ENCODE measurements at regions not wholly inside any gene's neighbourhood (a gene's known extent, or its start where the extent isn't known, plus 50 kb on each side); places are given as distances from the start of the nearest gene placed in this dataset.

DNA sequence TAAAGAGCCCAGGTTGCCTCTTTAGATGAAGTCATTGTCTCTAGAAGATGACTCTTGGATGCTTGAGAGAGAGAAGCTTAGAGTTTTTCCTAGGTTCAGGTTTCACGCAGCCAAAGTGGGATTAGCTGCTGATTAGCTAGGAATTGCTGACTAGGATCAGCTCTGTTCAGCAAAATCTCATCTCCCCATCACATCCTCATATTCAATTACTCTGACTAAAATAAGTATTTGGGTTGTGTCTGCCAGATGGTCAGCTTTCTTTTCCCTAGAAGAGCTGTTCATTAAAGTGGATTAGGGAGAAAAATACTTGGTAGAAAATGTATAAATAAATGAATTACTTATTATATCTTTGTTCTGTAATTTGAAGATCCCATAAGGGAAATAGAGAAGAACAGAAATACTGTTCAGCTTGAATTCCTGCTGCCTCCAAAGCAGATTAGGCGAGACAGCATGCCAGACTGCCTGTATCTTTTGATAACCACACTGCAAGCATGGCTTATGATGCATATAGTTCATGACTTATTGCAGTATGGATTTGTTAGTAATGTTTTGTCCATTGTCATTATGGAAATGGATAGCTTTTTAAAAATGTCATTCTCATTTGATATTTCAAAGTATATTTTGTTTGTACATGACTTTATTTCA lies 184.8 kb upstream of the CD180 start:
- no peak for DNase-seq
- H3K27ac ChIP-seq, result no peak overlapping the region
- no peak for TF ChIP-seq POLR2A (IDR thresholded peaks at IDR 0.05)
- TF ChIP-seq, protein P1, sequence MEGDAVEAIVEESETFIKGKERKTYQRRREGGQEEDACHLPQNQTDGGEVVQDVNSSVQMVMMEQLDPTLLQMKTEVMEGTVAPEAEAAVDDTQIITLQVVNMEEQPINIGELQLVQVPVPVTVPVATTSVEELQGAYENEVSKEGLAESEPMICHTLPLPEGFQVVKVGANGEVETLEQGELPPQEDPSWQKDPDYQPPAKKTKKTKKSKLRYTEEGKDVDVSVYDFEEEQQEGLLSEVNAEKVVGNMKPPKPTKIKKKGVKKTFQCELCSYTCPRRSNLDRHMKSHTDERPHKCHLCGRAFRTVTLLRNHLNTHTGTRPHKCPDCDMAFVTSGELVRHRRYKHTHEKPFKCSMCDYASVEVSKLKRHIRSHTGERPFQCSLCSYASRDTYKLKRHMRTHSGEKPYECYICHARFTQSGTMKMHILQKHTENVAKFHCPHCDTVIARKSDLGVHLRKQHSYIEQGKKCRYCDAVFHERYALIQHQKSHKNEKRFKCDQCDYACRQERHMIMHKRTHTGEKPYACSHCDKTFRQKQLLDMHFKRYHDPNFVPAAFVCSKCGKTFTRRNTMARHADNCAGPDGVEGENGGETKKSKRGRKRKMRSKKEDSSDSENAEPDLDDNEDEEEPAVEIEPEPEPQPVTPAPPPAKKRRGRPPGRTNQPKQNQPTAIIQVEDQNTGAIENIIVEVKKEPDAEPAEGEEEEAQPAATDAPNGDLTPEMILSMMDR (IDR thresholded peaks at IDR 0.05), result no peak
- no peaks in the 10 kb centered on the region for H3K27me3 ChIP-seq
- no peaks in the 10 kb centered on the region for H3K9me3 ChIP-seq
- no peak overlapping the region for H3K4me3 ChIP-seq
- no peaks in the 10 kb centered on the region for H3K4me1 ChIP-seq
- no peaks in the 10 kb centered on the region for H3K36me3 ChIP-seq

DNA sequence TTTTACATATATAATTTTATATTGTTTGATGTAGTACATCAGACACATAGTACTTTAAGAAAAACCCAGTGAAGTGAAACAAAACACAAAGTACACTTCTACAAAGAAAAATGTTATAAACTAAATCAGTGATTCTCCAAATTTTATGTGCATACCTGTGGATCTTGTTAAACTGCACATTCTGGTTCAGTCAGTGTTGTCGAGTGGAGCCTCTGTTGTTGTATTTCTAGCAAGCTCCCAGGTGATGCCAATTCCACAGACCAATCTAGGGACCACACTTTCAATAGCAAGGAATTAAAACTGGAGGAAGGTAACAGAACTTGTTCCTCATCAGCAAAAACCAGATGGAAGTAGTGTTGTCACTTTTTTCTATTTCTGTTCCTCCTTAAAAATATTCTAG lies 183.8 kb upstream of the CD180 start:
- Histone ChIP-seq H3K9me3 (no peaks in the 10 kb centered on the region), H3K4me3 (no peak overlapping the region), H3K4me1 (no peaks in the 10 kb centered on the region), H3K36me3 (no peaks in the 10 kb centered on the region), H3K27ac (no peak overlapping the region), H3K27me3 (no peaks in the 10 kb centered on the region)
- TF ChIP-seq, protein P1 (IDR thresholded peaks at IDR 0.05), result no peak
- TF ChIP-seq POLR2A (IDR thresholded peaks at IDR 0.05), result no peak
- DNase-seq, result no peak

DNA sequence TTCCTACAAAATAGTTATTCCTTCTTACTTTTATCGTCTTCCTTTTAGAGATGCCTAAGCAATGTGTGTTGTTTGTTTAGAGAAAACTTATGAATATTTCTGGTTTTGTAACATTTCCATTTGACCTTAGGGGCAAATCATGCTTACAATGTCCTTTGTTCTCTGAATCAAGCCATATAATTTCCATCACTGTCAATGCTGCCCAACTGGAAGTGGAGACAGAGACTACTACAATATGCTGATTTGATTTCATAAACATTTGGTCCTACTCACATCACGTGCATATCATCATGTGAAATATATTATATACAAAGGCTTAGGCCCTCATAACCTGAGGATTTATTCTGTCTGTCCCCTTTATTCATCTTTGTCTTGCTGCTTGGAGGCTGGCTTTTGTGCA lies 183.2 kb upstream of the CD180 start:
- no peak for DNase-seq
- no peak overlapping the region for H3K27ac ChIP-seq
- no peaks in the 10 kb centered on the region for H3K9me3 ChIP-seq
- TF ChIP-seq, protein P1 (IDR thresholded peaks at IDR 0.05), result no peak
- TF ChIP-seq POLR2A (IDR thresholded peaks at IDR 0.05), result no peak
- no peaks in the 10 kb centered on the region for H3K36me3 ChIP-seq
- no peaks in the 10 kb centered on the region for H3K27me3 ChIP-seq
- H3K4me1 ChIP-seq, result no peaks in the 10 kb centered on the region
- H3K4me3 ChIP-seq, result no peak overlapping the region

DNA sequence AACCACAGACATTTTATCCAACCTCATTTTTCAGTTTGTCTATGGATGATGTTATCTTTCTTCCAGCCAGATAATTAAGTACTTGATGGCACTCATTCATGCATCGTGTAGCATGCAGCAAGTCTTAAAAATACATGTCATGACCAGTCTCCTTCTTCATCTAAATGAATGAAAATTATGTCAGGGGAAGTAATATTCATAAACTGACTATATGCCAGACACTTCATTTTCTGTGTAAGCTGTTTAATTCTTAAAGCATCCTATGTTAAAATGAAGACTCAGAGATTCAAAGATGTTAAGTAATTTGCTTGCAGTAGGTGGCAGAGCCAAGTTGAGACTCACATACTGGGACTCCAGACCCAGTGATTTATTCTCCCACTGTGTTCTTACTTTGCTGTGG lies 181.7 kb upstream of the CD180 start:
- H3K27ac ChIP-seq, result no peak overlapping the region
- no peaks in the 10 kb centered on the region for H3K27me3 ChIP-seq
- H3K9me3 ChIP-seq, result no peaks in the 10 kb centered on the region
- TF ChIP-seq POLR2A (IDR thresholded peaks at IDR 0.05), result no peak
- TF ChIP-seq, protein P1 (IDR thresholded peaks at IDR 0.05), result no peak
- no peaks in the 10 kb centered on the region for H3K36me3 ChIP-seq
- no peak overlapping the region for H3K4me3 ChIP-seq
- H3K4me1 ChIP-seq, result no peaks in the 10 kb centered on the region
- no peak for DNase-seq

DNA sequence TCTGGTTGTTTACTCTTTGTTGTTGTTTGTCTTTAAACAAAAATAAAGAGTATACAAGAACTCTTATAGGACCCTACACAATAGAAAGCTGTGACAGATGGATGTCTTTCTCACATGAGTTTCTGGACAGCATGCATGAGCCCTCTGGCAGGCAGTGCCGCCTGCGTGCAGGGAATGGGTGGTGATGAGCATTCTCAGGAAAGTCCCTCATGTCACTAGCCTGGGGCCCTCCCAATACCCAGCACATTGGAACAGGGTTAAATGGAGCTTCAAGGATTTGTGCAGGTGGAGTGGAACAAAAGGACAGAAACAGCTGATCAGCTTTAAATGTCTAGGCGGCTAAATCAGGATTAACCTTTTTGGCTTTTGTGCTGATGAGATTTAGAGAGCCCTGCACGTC lies 181.0 kb upstream of the CD180 start:
- H3K27me3 ChIP-seq, result no peaks in the 10 kb centered on the region

More for the DNA sequence above, 181.0 kb upstream of the CD180 start:
- no peaks in the 10 kb centered on the region for H3K9me3 ChIP-seq
- H3K36me3 ChIP-seq, result no peaks in the 10 kb centered on the region
- DNase-seq, result no peak
- no peak overlapping the region for H3K4me3 ChIP-seq
- no peak overlapping the region for H3K27ac ChIP-seq
- TF ChIP-seq, protein P1 (IDR thresholded peaks at IDR 0.05), result no peak
- TF ChIP-seq POLR2A (IDR thresholded peaks at IDR 0.05), result no peak
- no peaks in the 10 kb centered on the region for H3K4me1 ChIP-seq

Measured in Peyer's patch (tissue), 4 donors.